ENCODE measurements at regions not wholly inside any gene's neighbourhood (a gene's known extent, or its start where the extent isn't known, plus 50 kb on each side); places are given as distances from the start of the nearest gene placed in this dataset.

DNA sequence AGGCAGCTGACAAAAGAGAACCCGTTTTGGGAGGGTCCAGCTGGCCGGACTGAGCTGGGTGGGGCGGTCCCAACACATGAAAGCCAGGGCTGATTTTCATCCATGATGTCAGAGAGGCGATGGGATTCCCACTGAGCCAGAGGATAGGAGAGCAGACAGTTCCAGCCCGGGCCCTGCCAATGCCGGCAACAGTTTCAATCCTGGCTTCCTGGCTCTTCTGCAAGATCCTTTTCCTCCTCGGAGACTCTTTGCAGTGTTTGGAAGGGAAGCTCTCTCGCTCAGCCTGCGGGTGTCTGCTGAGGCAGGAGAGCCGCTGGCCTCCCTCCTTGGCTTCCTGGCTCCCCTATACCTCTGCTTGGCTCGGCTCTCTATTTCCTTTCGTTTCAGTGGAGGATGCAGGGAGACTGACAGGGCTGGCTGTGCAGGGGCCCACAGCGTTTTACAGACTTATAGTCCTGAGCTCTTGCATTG is 145.5 kb upstream of the SOX9 start:
- TF ChIP-seq, protein P1, sequence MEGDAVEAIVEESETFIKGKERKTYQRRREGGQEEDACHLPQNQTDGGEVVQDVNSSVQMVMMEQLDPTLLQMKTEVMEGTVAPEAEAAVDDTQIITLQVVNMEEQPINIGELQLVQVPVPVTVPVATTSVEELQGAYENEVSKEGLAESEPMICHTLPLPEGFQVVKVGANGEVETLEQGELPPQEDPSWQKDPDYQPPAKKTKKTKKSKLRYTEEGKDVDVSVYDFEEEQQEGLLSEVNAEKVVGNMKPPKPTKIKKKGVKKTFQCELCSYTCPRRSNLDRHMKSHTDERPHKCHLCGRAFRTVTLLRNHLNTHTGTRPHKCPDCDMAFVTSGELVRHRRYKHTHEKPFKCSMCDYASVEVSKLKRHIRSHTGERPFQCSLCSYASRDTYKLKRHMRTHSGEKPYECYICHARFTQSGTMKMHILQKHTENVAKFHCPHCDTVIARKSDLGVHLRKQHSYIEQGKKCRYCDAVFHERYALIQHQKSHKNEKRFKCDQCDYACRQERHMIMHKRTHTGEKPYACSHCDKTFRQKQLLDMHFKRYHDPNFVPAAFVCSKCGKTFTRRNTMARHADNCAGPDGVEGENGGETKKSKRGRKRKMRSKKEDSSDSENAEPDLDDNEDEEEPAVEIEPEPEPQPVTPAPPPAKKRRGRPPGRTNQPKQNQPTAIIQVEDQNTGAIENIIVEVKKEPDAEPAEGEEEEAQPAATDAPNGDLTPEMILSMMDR (IDR thresholded peaks at IDR 0.05): no peak
- TF ChIP-seq EP300 (IDR thresholded peaks at IDR 0.05): no peak
- TF ChIP-seq POLR2A (IDR thresholded peaks at IDR 0.05): no peak
- TF ChIP-seq POLR2AphosphoS5 (IDR thresholded peaks at IDR 0.05): no peak
